Urothelium cell line (cell line): ENCODE measurements at regions not wholly inside any gene's neighbourhood (a gene's known extent, or its start where the extent isn't known, plus 50 kb on each side); places are given as distances from the start of the nearest gene placed in this dataset.
A peak's percentile ranks its signal among the peaks of the same experiment; 100 is the strongest.
"Not testable (repeated sequence)": the region's sequence is repeated elsewhere in the genome, so short reads cannot be mapped to it uniquely, and the experiment has no call there.

ENCODE experiments used
- DNase-seq: peaks from one replicate; pipeline ENCODE4 v3.0.0; 2011; ENCODE audit warnings: low spot score, mixed read lengths
- FAIRE-seq: peaks from 2 replicates; lab custom pipeline; 2011; peaks lifted over from hg19 to GRCh38; lab: Jason Lieb, UNC

DNA sequence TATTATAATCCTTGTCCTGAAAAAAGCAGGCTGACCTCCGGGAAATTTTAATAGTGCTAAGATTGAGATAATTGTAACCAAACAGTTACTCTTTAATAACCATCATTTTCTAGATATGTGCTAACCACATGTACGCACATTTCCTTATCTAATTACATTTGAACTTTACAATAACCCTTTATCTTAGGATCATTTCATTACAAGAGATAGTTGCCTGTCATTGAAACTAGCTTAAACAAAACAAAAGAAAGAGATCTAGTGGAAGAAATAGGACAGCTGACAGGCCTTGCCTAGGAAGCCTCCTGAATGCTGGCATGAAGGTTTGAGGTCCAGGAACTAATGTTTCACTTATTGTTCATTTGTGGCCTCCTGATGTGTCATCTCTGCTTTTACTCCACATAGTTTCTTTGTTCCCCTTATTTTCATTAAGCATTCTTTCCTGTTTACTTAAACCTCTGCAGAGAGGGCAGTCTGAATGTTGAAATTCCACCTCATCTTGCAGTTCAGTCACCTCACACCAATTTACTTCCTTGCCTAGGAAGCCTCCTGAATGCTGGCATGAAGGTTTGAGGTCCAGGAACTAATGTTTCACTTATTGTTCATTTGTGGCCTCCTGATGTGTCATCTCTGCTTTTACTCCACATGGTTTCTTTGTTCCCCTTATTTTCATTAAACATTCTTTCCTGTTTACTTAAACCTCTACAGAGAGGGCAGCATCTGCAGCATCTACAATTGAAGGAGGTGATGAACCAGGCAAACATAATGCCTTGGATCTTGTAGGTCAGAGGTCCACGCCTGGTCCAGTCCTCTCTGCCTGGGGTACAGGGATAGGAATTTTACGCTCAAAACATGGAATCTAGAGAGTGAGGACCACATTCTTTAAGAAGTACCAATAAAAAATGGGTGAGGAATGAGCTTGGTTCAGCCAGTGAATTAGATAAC is 247.5 kb downstream of the SPATA31A6 start:
- not testable (repeated sequence) for DNase-seq, FAIRE-seq

DNA sequence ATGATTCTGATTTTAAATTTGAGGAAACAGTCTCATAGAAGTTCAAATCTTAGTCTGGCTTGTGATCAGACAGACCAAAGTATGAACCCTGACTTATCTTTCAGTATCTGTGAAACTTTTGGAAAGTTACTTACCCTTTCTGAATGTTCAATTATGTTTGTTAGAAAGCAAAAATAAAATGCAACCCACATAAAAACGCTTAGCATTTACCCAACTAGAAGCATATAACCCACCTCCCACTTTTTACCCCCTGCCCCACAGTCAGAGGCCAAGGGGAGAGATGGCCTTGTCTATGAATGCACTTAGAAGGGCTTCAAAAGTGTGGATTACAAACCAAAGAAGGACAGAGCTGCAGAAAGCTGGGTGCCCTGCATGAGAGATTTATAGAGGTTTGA is 248.2 kb downstream of the SPATA31A6 start:
- FAIRE-seq, DNase-seq: not testable (repeated sequence)

DNA sequence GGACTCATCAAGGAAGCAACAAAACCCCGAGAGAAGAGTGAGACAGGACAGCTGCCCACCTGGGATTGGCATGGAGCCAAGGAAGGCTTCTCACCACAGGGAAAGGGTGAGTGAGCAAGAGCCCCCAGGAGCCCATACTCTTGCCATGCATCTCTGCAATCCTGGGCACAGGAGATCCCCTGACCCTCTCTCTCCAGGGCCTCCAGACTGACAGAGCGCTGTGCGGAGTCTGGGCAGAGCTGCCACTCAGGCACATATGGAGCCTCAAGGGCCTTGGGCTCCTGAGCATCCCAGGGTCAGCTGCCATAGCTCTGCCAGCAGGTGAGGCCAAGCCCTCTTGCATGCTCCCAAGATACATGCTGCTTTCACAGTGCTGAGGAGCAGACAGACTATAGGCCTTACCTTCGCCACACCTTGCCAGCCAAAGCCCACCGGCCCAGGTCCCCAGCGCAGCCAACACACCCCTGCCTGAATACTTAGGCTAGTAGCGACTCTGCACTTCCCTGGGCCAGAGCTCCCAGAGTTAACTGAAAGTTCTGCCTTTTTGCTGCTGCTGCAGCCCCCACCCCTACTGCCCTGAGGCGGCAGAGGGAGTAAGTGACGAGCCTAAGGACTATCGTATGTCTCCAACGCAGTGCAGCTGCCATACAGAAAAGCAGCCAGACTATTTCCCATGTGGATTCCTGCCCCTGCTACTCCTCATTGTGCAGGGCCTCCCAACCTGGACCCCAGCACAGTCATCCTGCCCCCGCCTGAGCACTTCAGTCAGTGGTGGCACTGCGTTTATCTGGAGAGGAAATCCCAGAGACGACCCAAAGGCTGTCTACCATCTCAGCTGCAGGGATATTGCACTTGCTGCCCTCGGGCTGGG is 251.6 kb downstream of the SPATA31A6 start:
- not testable (repeated sequence) for DNase-seq

DNA sequence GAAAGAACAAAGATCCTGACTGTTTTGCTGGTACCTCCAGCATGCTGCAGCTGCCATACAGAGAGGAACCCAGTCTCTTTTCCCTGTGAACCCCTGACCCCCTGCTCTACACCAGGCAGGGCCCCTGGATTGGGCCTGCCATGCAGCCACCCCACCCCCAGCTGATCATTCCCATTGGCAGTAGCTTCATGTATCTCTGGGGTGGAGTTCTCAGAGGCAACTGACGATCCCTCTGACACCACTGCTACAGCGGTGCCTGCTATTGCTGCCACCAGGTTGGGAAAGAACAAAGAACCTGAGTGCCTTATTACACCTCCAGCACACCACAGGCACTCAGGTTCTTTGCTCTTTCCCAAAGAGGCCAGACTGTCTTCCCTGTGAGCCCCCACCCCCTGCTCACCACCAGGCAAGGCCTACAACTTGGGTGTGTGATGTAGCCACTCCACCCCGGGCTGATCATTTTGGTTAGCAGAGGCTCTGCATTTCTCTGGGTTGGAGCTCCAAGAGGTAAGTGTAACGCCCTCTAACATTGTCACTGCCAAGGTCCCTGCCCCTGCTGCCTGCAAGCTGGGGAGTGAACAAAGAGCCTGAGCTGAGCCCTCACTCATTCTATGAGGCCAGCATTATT is 252.4 kb downstream of the SPATA31A6 start:
- FAIRE-seq, DNase-seq: not testable (repeated sequence)

More for the DNA sequence above, 251.6 kb downstream of the SPATA31A6 start:
- not testable (repeated sequence) for FAIRE-seq

DNA sequence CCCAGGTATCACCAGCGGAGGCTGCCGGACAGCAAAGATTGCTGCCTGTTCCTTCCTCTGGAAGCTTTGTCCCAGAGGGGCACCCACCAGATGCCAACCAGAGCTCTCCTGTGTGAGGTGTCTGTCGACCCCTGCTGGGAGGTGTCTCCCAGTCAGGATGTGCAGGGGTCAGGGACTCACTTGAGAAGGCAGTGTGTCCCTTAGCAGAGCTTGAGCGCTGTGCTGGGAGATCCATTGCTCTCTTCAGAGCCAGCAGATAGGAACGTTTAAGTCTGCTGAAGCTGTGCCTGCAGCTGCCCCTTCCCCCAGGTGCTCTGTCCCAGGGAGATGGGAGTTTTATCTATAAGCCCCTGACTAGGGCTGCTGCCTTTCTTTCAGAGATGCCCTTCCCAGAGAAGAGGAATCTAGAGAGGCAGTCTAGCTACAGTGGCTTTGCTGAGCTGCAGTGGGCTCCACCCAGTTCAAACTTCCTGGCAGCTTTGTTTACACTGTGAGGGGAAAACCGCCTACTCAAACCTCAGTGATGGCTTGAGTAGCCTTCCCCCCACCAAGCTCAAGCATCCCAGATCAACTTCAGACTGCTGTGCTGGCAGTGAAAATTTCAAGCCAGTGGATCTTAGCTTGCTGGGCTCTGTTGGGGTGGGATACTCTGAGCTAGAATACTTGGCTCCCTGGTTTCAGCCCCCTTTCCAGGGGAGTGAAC is 253.7 kb downstream of the SPATA31A6 start:
- not testable (repeated sequence) for FAIRE-seq, DNase-seq

DNA sequence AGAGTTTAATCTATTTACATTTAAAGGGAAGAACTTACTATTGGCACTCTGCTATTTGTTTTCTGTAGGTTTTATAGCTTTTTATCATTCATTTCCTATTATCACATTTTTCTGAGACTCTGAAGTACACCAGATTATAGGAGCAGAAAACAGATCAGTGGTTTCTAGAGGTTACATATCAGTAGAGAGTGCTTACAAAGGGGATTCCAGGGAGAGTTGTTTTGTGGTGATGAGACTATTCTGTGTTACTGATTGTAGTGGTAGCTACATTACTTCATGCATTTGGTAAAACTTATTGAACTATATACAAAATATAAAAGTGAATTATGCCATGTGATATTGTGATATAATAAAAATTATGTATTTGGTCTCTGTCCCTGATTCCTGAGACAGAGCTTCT is 259.2 kb downstream of the SPATA31A6 start:
- FAIRE-seq, DNase-seq: not testable (repeated sequence)

DNA sequence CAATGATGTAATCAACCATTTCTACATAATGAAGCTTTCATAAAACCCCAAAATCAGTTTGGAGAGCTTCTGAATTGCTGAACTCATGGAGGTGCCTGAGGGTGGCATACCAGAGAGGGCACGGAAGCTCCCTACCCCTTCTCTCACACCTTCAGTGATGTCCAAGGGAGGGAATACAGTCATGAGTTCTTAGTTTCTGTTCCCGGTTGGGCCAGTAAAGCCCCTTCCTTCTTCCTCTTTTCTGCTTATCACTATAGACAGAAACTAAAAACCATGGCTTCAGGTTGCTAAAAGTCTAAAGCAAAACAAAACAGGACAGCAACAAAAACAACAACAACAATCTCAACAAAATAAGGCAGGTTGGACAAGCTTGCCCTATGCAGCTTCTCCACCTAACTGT is 260.0 kb downstream of the SPATA31A6 start:
- FAIRE-seq, DNase-seq: not testable (repeated sequence)

DNA sequence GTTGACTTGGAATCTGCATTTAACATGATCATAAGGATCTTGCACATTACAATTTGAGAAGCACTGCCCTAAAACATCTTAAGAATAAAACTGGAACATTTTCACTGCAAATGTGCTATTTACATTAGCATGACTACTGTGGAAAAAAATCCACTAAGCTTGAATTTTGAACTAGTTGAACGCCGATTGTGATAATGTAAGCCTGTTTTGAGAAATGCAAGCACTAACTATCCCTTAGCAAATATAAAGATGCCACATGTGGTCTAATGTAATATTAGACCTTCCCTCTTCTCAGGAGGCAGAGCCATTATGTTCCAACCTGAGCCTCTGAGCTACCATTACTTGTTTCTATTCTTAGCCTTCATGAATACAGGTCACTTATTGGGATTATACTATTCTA is 278.0 kb downstream of the SPATA31A6 start:
- DNase-seq, FAIRE-seq: not testable (repeated sequence)

DNA sequence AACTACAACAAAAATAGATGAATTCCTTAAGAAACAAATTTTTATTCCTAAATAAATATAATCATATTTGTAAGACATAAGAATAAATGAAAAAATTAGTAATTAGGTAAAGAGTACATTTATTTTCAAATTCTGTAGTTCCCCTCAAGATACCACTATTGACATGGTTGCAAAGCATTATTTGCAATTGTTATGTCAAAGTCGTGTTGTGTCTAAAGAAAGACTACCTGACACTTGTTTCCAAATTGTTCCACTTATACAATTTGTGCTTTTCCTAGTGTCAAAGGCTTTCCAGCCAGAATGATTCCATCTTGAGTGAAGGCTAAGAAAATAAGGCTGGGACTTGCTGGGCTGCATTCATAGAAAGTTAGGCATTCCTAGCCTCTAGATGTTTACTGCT is 278.4 kb downstream of the SPATA31A6 start:
- FAIRE-seq, DNase-seq: not testable (repeated sequence)

DNA sequence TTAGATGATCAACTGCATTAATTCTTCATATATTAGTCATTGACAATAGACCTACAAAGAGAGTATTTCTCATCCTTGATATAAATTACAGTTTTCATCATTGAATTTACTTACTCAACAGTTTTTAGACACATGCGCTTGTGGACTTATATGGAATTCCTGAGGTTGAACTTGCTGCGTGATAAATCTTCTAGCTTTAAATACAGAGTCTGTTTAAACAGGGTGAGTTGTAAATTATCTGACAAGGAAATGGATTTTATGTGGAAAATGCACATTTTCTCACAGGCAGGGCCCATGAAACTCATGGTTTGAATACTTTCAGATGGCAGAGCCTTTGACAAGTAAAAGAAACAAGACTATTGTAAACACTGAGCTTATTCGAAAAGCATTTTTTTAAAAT is 280.5 kb downstream of the SPATA31A6 start:
- FAIRE-seq, DNase-seq: not testable (repeated sequence)

DNA sequence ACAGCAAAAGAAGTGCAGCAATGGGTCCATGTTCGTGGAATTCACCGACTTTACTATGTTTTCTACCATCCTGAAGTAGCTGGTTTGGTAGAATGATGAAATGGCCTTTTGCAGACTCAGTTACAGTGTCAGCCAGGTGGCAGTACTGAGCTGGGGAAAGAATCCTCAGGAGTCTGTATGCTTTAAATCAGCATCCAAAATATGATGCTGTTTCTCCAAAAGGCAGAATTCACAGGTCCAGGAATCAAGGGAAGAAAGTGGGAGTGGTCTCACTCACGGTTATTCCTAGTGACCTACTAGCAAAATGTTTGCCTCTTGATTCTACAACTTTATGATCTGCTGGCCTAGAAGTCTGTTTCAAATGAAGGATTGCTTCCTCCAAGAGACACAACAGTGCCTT is 287.1 kb downstream of the SPATA31A6 start:
- not testable (repeated sequence) for DNase-seq, FAIRE-seq

DNA sequence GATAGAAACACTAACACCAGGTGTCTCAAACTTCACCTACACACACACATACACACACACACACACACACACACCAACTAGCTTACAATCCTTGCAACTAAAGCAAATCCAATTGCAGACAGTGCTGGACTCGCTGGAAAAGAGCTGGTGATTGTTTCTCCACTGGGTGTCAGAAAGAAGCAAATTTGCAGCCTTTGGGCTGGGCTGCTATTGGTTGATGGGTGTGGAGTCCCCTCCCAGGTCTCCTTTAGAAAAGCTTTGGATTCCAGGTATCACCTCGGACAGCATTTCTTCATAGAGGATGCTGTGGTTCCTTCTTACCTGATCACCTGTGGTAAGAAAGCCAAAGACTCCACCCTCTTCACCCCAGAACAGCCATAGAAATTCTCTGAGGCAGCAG is 307.5 kb downstream of the SPATA31A6 start:
- DNase-seq, FAIRE-seq: not testable (repeated sequence)

DNA sequence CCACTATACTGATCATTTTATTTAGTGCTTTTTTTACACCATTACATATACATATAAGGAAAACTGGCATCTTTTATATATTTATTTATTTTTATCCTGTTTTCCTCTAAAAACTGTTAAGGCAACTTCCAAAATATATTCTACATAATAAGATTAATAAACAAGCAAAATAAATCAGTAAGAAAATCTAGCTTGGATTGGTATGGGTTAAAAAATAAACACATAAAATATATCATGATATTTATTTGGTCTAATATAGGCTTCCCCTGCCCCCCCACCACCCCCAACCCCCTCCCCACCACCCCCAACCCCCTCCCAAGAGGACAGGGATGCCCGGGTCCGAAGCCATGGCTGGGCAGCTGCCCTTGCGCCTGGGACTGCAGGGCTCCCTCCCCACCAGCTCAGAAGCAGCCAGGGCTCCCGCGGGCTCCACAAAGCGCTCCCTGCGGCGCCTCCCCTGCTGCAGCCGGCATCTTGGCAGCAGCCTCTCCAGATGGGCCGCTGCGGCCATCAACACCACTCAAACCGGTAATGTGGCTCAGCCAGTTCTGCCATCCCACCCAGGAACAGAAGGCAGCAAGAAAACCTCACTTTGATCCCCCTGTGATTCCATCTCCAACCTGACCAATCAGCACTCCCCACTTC is 319.3 kb downstream of the SPATA31A6 start:
- DNase-seq, FAIRE-seq: not testable (repeated sequence)

DNA sequence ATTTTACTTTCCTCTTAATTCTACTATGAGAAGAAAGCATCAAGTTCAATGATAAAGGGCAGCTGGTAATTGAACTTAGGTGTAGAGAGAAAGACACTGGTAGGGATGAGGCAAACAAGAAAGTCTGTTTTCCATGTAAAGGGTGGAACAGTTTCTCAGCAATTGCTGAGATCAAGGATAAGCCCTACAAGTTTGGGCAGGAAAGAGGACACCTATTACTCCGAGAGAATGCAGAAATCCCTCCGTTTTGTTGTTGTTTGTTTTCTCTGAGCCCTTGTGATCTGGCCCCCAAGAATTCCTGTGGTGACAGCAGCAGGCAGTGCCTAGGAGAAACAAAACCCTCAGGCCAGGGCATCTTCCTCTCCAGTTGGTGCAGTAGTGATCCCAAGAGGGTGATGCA is 324.7 kb downstream of the SPATA31A6 start:
- DNase-seq, FAIRE-seq: not testable (repeated sequence)

DNA sequence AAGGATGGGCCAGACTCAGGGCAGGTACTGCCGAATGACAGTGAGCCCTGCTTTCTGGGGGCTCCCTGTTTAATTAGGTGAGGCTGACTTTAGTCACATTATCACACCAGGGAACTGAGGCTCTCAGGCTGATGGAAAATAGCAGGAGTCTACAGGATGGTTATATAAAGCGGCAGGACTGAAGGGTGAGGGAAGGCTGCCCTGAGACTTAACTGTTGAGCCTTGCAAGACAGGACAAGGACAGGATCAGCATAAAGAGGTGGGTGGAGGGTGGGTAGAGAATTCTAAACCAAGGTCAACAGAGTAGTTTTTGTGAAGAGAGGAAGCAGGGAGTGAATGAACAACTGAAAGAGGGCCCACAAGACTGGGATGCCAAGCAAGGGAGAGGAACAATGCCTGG is 330.1 kb downstream of the SPATA31A6 start:
- FAIRE-seq, DNase-seq: not testable (repeated sequence)

DNA sequence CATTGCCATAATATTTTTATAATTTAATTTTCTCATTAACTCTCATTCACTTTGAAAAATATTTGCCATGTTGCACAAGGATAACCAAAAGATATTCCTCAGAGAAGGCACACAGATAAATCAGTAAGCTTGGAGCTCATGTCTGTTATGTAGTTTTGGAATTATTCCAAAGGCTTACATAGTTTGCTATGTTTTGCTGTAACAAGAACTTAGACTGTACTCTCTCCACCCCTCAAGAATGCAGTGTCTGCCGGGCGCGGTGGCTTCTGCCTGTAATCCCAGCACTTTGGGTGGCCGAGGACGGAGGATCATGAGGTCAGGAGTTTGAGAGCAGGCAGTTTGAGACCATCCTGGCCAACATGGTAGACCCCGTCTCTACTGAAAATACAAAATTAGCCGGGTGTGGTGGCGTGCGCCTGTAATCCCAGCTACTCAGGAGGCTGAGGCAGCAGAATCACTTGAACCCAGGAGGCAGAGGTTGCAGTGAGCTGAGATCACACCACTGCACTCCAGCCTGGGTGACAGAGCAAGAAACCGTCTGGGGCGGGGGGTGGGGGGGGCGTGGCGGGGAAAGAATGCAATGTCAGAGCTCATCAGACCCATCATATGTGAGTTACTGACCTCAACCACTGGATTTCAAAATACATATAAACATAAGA is 351.0 kb downstream of the SPATA31A6 start:
- DNase-seq, FAIRE-seq: not testable (repeated sequence)

DNA sequence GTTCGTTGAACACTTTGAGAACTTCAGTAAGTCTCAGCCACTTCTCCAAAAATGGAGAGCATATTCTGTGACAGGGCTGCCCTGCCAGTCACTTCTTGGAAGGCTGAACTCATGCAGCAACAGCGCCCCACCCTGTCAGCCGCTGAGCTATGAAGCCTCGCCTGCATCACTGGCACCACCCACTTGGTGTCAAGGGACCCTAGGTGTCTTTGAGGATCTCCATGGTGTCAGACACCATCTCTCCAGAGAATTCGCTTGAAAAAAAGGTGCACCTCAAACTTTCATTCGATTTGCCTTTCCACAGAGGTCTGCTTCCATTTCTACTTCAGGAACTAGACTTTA is 351.5 kb downstream of the SPATA31A6 start:
- not testable (repeated sequence) for FAIRE-seq

DNA sequence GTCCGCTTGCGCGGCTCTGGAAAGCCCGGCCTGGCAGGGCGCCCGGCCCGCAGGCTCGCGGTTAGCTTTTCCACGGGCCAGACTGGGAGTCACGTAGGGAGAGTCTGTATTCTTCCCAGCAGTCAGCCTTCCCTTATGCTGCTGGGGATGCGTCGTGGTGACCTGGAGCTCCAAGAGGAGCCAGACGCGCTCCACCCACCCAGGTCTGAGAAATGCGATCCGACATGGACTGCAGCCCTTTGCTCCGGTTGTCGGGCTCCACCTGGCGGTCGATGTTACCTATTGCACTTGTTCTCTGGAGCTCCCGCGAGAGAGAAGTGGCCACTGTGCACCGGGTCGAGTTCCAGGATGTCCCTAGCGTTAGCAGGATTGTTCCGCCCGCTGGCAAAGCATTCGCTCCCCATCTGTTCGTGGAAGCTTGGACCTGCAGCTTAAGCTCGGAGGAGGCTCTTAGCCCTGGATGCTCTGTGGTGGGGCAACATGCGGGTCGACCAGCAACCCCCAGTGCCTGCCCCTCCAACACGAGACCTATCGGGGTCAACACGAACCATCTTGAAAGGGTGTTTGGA is 367.4 kb downstream of the SPATA31A6 start:
- not testable (repeated sequence) for DNase-seq
- peak; percentile 95 for FAIRE-seq

More for the DNA sequence above, 351.5 kb downstream of the SPATA31A6 start:
- not testable (repeated sequence) for DNase-seq
